Pancreas (tissue), 10 donors: ENCODE measurements at regions not wholly inside any gene's neighbourhood (a gene's known extent, or its start where the extent isn't known, plus 50 kb on each side); places are given as distances from the start of the nearest gene placed in this dataset.

Experiments
- ATAC-seq, 4 donors: fragments of 200-7000 bp; cut with Tn5 transposase; one replicate each; pipeline versions ENCODE4 v1.8.0 to v1.9.1; 2020; ENCODE audit warnings: mild to moderate bottlenecking in 4 of 4, moderate library complexity in 4 of 4
- DNase-seq, 6 donors: peaks; one replicate each; pipeline ENCODE4 v3.0.0-alpha.2; 2020
- FAIRE-seq: peaks from 2 replicates; lab custom pipeline; 2012; peaks lifted over from hg19 to GRCh38; lab: Jason Lieb, UNC
- H3K27ac ChIP-seq, 4 donors: fragments of 200-600 bp; sonication (generic); 1 replicate in 3 of 4; 2 replicates in 1 of 4; pipeline versions ENCODE4 v1.5.0 to v1.8.0; 2020
- H3K27me3 ChIP-seq, 4 donors: fragments of 200-600 bp; one replicate each; pipeline ENCODE4 v1.8.0; 2021
- H3K36me3 ChIP-seq, 3 donors: fragments of 200-600 bp; sonication (generic) in 1 of 3; one replicate each; pipeline versions ENCODE4 v1.5.0 to v1.8.0; 2020 to 2021
- H3K4me1 ChIP-seq, 3 donors: fragments of 200-600 bp; one replicate each; pipeline ENCODE4 v1.8.0; 2021
- H3K4me3 ChIP-seq, 4 donors: fragments of 200-600 bp; sonication (generic) in 2 of 4; one replicate each; pipeline versions ENCODE4 v1.5.0 to v1.8.0; 2020 to 2021
- H3K9me3 ChIP-seq, 4 donors: fragments of 200-600 bp; one replicate each; pipeline ENCODE4 v1.8.0; 2021
- WGBS, 2 donors: extraction: QIAGEN DNeasy Blood & Tissue Kit; methylation state at CpG; one replicate each; pipeline ENCODE4 v1.1.7; 2013; 5-methylcytosine and 5-hydroxymethylcytosine counted together
- intact Hi-C, 3 donors: fragments of 100-400 bp; cut with DNase I; formaldehyde crosslinking; loops; one replicate each; pipeline versions ENCODE4 v1.11.1 to v1.14.2; 2022
- TF ChIP-seq, protein P1 (sequence below), 4 donors: fragments of 200-600 bp; sonication (generic) in 3 of 4; IDR thresholded peaks; one replicate each; pipeline versions ENCODE4 v1.5.0 to v1.8.0; 2021; ENCODE audit warnings: antibody characterized with exemption in 4 of 4
- donor health status: healthy with polysubstance abuse.
- donor health status: DM: no; HTN: no; CAD: no; lungs with moderate emphysema.
- donor health status: DM: no; HTN: no; CAD: no.
- donor health status: control.
- donor health status: control.
- donor health status: Bipolar disorder and iron deficiency.
- donor health status: DM: yes; HTN: yes; CAD: no.
- donor health status: DM: no; HTN: no; CAD: no.
- donor health status: DM: no; HTN: no; CAD: no.
- donor health status: DM: yes; HTN: yes; CAD: no.

GRCh38 chr12:113561068-113561780 is 89.6 kb upstream of the LHX5 start:
- 43 to 52% methylated on average over 18 of the region's 18 CpGs for WGBS, 2 donors
- H3K4me3 ChIP-seq: no peak overlapping the region
- no peak for FAIRE-seq
- no peak for DNase-seq
- ATAC-seq: no peak
- TF ChIP-seq, protein P1, sequence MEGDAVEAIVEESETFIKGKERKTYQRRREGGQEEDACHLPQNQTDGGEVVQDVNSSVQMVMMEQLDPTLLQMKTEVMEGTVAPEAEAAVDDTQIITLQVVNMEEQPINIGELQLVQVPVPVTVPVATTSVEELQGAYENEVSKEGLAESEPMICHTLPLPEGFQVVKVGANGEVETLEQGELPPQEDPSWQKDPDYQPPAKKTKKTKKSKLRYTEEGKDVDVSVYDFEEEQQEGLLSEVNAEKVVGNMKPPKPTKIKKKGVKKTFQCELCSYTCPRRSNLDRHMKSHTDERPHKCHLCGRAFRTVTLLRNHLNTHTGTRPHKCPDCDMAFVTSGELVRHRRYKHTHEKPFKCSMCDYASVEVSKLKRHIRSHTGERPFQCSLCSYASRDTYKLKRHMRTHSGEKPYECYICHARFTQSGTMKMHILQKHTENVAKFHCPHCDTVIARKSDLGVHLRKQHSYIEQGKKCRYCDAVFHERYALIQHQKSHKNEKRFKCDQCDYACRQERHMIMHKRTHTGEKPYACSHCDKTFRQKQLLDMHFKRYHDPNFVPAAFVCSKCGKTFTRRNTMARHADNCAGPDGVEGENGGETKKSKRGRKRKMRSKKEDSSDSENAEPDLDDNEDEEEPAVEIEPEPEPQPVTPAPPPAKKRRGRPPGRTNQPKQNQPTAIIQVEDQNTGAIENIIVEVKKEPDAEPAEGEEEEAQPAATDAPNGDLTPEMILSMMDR (IDR thresholded peaks at IDR 0.05): no peak
- peaks cover 0 to 6% (median 0%) of the 10 kb centered on the region in 4 donors for H3K27me3 ChIP-seq
- H3K27ac ChIP-seq: no peak overlapping the region
- no peaks in the 10 kb centered on the region for H3K36me3 ChIP-seq
- H3K9me3 ChIP-seq: no peaks in the 10 kb centered on the region
- intact Hi-C loops: no loop called here
- no peaks in the 10 kb centered on the region for H3K4me1 ChIP-seq

GRCh38 chr12:113559466-113559865 is 87.8 kb upstream of the LHX5 start:
- intact Hi-C loops: no loop called here
- no peaks in the 10 kb centered on the region for H3K36me3 ChIP-seq
- TF ChIP-seq, protein P1 (IDR thresholded peaks at IDR 0.05): no peak
- no peaks in the 10 kb centered on the region for H3K9me3 ChIP-seq
- ATAC-seq: no peak
- 70 to 71% methylated on average over 2 of the region's 2 CpGs for WGBS, 2 donors
- H3K27me3 ChIP-seq: peaks cover 0 to 6% (median 0%) of the 10 kb centered on the region in 4 donors
- H3K4me3 ChIP-seq: no peak overlapping the region
- H3K4me1 ChIP-seq: no peaks in the 10 kb centered on the region
- H3K27ac ChIP-seq: no peak overlapping the region
- FAIRE-seq: no peak
- no peak for DNase-seq

DNA sequence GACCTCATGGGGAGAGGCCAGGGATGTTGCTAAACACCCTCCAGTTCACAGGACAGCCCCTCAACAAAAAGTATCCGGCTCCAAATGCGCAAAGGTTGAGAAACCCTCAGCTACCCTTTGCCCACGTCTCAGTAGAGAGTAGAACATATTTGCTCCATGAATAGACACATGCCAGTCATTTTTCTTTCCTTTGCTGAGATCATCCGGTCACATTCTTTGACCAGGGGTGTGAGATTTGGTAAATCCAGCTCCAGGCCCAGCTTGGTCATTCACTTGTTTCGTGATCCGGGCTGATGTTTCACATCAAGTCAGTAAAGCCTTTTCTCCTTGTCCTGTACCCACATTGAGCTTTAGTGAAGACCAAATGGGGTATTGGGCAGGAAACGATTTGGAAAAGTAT is 83.6 kb upstream of the LHX5 start:
- FAIRE-seq (no peak), ATAC-seq (no peak), DNase-seq (no peak)
- H3K4me3 ChIP-seq: no peak overlapping the region
- H3K9me3 ChIP-seq: no peaks in the 10 kb centered on the region
- H3K36me3 ChIP-seq: no peaks in the 10 kb centered on the region
- intact Hi-C loops: no loop called here
- no peaks in the 10 kb centered on the region for H3K27me3 ChIP-seq
- no peaks in the 10 kb centered on the region for H3K4me1 ChIP-seq
- TF ChIP-seq, protein P1 (IDR thresholded peaks at IDR 0.05): no peak
- WGBS, 2 donors: 52 to 55% methylated on average over 7 of the region's 7 CpGs
- no peak overlapping the region for H3K27ac ChIP-seq

GRCh38 chr12:113552760-113553159 is 81.1 kb upstream of the LHX5 start:
- FAIRE-seq (no peak), ATAC-seq (no peak), DNase-seq (no peak)
- WGBS, 2 donors: 65 to 69% methylated on average over 8 of the region's 8 CpGs
- no peaks in the 10 kb centered on the region for H3K36me3 ChIP-seq
- TF ChIP-seq, protein P1 (IDR thresholded peaks at IDR 0.05): no peak
- H3K4me1 ChIP-seq: no peaks in the 10 kb centered on the region
- no peak overlapping the region for H3K27ac ChIP-seq
- no peaks in the 10 kb centered on the region for H3K9me3 ChIP-seq
- intact Hi-C loops: no loop called here
- no peaks in the 10 kb centered on the region for H3K27me3 ChIP-seq
- no peak overlapping the region for H3K4me3 ChIP-seq

DNA sequence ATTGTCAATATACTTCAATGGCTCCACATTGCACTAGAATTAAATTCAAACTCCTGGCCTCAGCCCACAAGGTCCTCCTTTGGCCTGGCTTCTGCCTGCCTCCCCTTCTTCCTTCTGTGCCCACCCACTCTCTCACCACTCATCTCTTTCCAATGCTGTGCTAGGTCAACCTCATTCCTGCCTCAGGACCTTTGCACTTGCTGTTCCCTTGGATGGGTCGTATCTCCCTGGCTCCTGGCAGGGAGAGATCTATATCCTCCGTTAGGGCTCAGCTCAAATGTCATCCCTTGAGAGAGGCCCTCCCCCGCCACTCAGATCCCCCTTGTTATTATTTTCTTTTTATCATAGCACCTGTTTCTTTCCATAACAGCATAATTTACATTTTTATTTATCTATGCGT is 79.9 kb upstream of the LHX5 start:
- 55 to 78% methylated on average over 4 of the region's 4 CpGs for whole genome bisulfite sequencing, 2 donors
- peaks cover 0 to 3% (median 0%) of the 10 kb centered on the region in 4 donors for H3K27me3 ChIP-seq
- FAIRE-seq (no peak), DNase-seq (no peak), ATAC-seq (no peak)
- no peaks in the 10 kb centered on the region for H3K4me1 ChIP-seq
- TF ChIP-seq, protein P1 (IDR thresholded peaks at IDR 0.05): no peak
- no peak overlapping the region for H3K4me3 ChIP-seq
- H3K27ac ChIP-seq: no peak overlapping the region
- no peaks in the 10 kb centered on the region for H3K9me3 ChIP-seq
- H3K36me3 ChIP-seq: no peaks in the 10 kb centered on the region
- intact Hi-C loops: no loop called here
